AG04449 (cell line): ENCODE measurements at regions not wholly inside any gene's neighbourhood (a gene's known extent, or its start where the extent isn't known, plus 50 kb on each side); places are given as distances from the start of the nearest gene placed in this dataset.

ENCODE experiments used
- CTCF ChIA-PET: fragments of 350-600 bp; formaldehyde crosslinking; extraction: SDS; loops from one replicate; lab custom pipeline; 2021; ENCODE audit warnings: antibody characterized with exemption; lab: Yijun Ruan, JAX
- POLR2A ChIA-PET: fragments of 400-600, 350-600 bp; formaldehyde crosslinking; extraction: SDS; loops from one replicate; lab custom pipeline; 2020; ENCODE audit warnings: antibody characterized with exemption, inconsistent platforms; lab: Yijun Ruan, JAX
- DNase-seq: peaks from one replicate; pipeline ENCODE4 v3.0.0-alpha.2; 2010; ENCODE audit warnings: low read depth, low spot score
- H3K4me3 ChIP-seq: 2 replicates; pipeline ENCODE4 v1.5.1; 2011; ENCODE audit warnings: low read depth, mild to moderate bottlenecking, control low read depth, low read length
- CTCF ChIP-seq: IDR thresholded peaks from one replicate; pipeline ENCODE4 v1.5.1; 2011; ENCODE audit warnings: mild to moderate bottlenecking, moderate library complexity, low read length, control low read depth, inconsistent platforms; ENCODE audit not compliant: insufficient read depth; ENCODE audit errors: missing control alignments

DNA sequence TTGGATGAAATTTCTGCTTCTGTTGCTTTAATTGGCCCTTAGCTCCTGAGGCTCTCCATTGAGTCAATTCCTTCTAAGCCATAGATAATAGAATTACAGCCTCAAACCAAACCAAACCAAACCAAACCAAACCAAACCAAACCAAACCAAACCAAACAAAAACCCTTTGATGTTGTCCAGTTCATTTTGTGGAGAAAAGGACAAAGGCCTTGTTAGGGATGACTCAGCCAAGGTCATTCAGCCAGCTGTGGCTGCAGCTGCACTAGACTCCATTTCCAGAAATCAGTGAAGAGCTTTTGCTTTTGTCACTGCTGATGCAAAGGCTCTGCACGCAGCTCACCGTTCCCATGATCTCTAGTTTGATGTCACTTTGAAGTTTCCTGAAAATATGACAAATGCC is 82.2 kb upstream of the RMST start:
- no peak overlapping the region for H3K4me3 ChIP-seq
- no peak for TF ChIP-seq CTCF
- ChIA-PET CTCF (no interaction called here), POLR2A (no interaction called here)
- DNase-seq = no peak

GRCh38 chr12:97385121-97385520 is 77.5 kb upstream of the RMST start:
- POLR2A ChIA-PET = no interaction called here
- TF ChIP-seq CTCF = no peak

DNA sequence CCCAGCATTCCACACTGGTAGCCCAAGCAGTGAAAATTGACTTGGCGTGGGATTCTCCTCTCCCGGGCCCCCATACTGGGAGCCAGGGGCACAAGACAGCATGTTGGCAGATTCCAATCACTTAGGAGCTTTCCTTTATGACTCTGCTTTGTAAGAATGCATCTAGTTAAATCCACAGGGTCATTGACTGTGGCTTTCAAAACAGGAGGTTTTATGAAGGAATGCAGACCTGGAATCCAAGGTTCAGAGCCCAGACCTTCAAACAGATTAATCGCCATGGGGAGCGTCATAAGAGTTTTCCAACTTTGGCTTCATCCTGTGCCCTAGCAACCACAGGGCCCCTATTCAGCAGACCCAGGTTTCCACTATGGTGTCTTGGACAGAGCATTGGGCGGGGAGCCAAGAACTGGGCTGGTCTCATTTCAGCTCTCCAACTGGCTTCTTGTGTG is 76.4 kb upstream of the RMST start:
- no peak for TF ChIP-seq CTCF
- no peak overlapping the region for H3K4me3 ChIP-seq
- POLR2A ChIA-PET = no interaction called here
- CTCF ChIA-PET = no interaction called here
- no peak for DNase-seq

More at GRCh38 chr12:97385121-97385520, 77.5 kb upstream of the RMST start:
- H3K4me3 ChIP-seq = no peak overlapping the region
- DNase-seq = no peak
- CTCF ChIA-PET = no interaction called here

DNA sequence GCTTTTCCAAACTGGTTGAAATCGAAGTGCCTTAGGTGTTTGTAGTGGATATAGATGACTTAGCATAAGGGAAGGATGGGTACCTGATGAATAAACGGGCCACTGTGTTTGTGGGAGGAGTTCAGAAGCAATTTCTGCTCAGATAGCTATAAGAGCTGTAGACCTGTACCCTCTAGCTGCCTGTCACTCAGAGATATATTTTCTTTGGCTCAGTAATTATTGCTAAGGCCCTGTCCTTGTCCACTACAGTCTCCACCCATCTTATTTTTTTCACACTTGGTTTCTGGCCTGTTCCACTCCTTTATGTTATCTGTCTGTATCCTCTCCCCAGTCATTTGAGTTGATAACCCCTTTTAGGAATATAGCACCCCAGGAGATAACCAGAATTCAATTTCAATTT is 74.8 kb upstream of the RMST start:
- DNase-seq = no peak
- no peak for TF ChIP-seq CTCF
- ChIA-PET CTCF (no interaction called here), POLR2A (no interaction called here)
- no peak overlapping the region for H3K4me3 ChIP-seq

DNA sequence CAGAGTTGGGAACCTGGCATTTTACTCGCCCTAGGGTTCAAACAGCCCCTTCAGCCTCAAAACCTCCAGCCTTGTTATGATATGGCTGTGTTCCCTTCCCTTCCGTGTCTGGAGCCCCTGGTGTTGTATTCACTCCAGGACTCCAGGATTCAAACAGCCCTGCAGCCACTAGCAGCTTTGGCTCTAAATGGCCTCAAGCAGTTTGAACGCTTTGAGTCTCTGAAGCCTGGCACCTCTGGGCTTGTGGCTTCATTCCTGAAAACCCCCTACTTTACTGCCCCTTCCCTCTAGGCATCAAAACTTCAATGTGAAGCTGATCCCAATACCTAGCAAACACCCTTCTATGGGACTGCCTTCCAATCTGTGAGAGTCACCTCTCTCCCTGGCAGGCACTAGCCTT is 67.9 kb upstream of the RMST start:
- ChIA-PET CTCF (no interaction called here), POLR2A (no interaction called here)
- TF ChIP-seq CTCF = no peak
- no peak for DNase-seq
- H3K4me3 ChIP-seq = no peak overlapping the region

DNA sequence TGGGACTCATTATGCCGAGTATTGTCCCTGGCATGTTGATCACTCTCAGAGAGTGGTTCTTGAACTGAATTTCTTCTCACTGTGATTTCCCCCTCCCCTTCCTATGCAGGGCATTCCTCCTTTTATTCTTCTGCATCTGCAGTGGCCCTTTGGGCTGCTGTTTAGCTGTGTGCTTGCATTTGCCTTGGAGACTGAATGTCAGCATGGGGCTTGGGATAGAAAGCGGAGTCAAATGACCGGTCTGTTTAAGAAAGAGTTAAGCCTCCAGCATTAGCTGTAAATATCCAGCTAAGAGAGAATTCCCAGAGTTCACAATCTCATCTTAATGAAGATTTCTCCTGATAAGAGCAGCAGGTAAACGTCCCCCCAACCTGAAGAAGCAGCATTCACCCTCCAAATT is 65.6 kb upstream of the RMST start:
- no peak for DNase-seq
- no peak for TF ChIP-seq CTCF
- POLR2A ChIA-PET = no interaction called here
- CTCF ChIA-PET = no interaction called here
- H3K4me3 ChIP-seq = no peak overlapping the region
